AG04450 (cell line): ENCODE measurements at regions not wholly inside any gene's neighbourhood (a gene's known extent, or its start where the extent isn't known, plus 50 kb on each side); places are given as distances from the start of the nearest gene placed in this dataset.

ENCODE experiments used
- CTCF ChIA-PET: fragments of 300-600, 350-600 bp; formaldehyde crosslinking; extraction: SDS; loops from one replicate; lab custom pipeline; 2022; ENCODE audit warnings: antibody characterized with exemption, inconsistent platforms; lab: Charles Lee
- POLR2A ChIA-PET: fragments of 350-600 bp; formaldehyde crosslinking; extraction: SDS; loops from one replicate; lab custom pipeline; 2021; ENCODE audit warnings: antibody characterized with exemption, inconsistent platforms; lab: Yijun Ruan, JAX
- DNase-seq: peaks from one replicate; pipeline ENCODE4 v3.0.0-alpha.2; 2011; ENCODE audit warnings: low read depth, low spot score
- H3K27ac ChIP-seq: one replicate; pipeline ENCODE4 v1.5.1; 2012; ENCODE audit warnings: low read depth, low read length, control low read depth
- H3K27me3 ChIP-seq: one replicate; pipeline ENCODE4 v1.6.0; 2012; ENCODE audit warnings: low read length; ENCODE audit not compliant: control insufficient read depth, insufficient read depth
- H3K4me3 ChIP-seq: 2 replicates; pipeline ENCODE4 v1.5.1; 2011; ENCODE audit warnings: mild to moderate bottlenecking, low read depth, low read length, control low read depth
- H3K9me3 ChIP-seq: 2 replicates; pipeline ENCODE4 v1.5.1; 2012; ENCODE audit warnings: low read length; ENCODE audit not compliant: control insufficient read depth, insufficient read depth
- CTCF ChIP-seq: IDR thresholded peaks from 2 replicates; pipeline ENCODE4 v1.5.1; 2011; ENCODE audit warnings: low read depth, low read length, control low read depth, inconsistent platforms

- no peak for TF ChIP-seq CTCF
- no peak for DNase-seq
- POLR2A ChIA-PET, result no interaction called here
- CTCF ChIA-PET, result interaction anchor here (0.9 to 3.9 kb wide), 4 partner anchors 10 to 441 kb away, joined by 3 to 33 read pairs (median 8); no protein-coding TSS in a partner anchor
- no peak overlapping the region for H3K27ac ChIP-seq
- H3K27me3 ChIP-seq, result no peaks in the 10 kb centered on the region
- no peak overlapping the region for H3K4me3 ChIP-seq
- no peaks in the 10 kb centered on the region for H3K9me3 ChIP-seq
Measured at GRCh38 chr3:64464955-64465354, 222.8 kb downstream of the ADAMTS9 start.

GRCh38 chr3:64463981-64464380, 223.8 kb downstream of the ADAMTS9 start:
- no peak overlapping the region for H3K4me3 ChIP-seq
- H3K9me3 ChIP-seq, result no peaks in the 10 kb centered on the region
- H3K27ac ChIP-seq, result no peak overlapping the region
- CTCF ChIA-PET, result interaction anchor here (0.9 to 3.9 kb wide), 22 partner anchors 9 to 461 kb away, joined by 3 to 33 read pairs (median 4); partner anchors contain the start of genes PRICKLE2 and PSMD6
- DNase-seq, result no peak
- H3K27me3 ChIP-seq, result no peaks in the 10 kb centered on the region
- TF ChIP-seq CTCF, result no peak
- POLR2A ChIA-PET, result no interaction called here

- Histone ChIP-seq H3K9me3 (no peaks in the 10 kb centered on the region), H3K27me3 (no peaks in the 10 kb centered on the region), H3K27ac (peak overlapping the region; percentile 80), H3K4me3 (peak overlapping the region; percentile 45)
- DNase-seq, result peak; percentile 68
- ChIA-PET CTCF (interaction anchor here (0.7 to 3.9 kb wide), 10 partner anchors 10 to 1795 kb away, joined by 3 to 33 read pairs (median 5); partner anchors contain the start of gene PSMD6), POLR2A (interaction anchor here (1.0 to 2.0 kb wide), 3 partner anchors 18 to 275 kb away, joined by 3 to 8 read pairs (median 3); no protein-coding TSS in a partner anchor)
- no peak for TF ChIP-seq CTCF
Measured at GRCh38 chr3:64462203-64462602, 225.6 kb downstream of the ADAMTS9 start.

- POLR2A ChIA-PET, result interaction anchor here (1.2 kb wide), 1 partner anchor 17 kb away, joined by 5 read pairs; no protein-coding TSS in a partner anchor
- H3K9me3 ChIP-seq, result no peaks in the 10 kb centered on the region
- DNase-seq, result peak; percentile 79
- H3K27me3 ChIP-seq, result no peaks in the 10 kb centered on the region
- TF ChIP-seq CTCF, result no peak
- CTCF ChIA-PET, result interaction anchor here (1.1 kb wide), 1 partner anchor 274 kb away, joined by 3 read pairs; no protein-coding TSS in a partner anchor
- H3K4me3 ChIP-seq, result 0 out of 2 replicates have a peak overlapping the region, but pooled peaks have one; percentile 2
- peak overlapping the region; percentile 80 for H3K27ac ChIP-seq
Measured at GRCh38 chr3:64460877-64461276, 226.9 kb downstream of the ADAMTS9 start.

GRCh38 chr3:64460141-64460730, 227.6 kb downstream of the ADAMTS9 start:
- H3K4me3 ChIP-seq, result no peak overlapping the region
- H3K9me3 ChIP-seq, result no peaks in the 10 kb centered on the region
- no peak for DNase-seq
- ChIA-PET POLR2A (interaction anchor here (1.2 kb wide), 1 partner anchor 16 kb away, joined by 5 read pairs; no protein-coding TSS in a partner anchor), CTCF (interaction anchor here (0.8 to 1.1 kb wide), 2 partner anchors 273 to 437 kb away, joined by 3 read pairs; partner anchors contain the start of gene PSMD6)
- no peak for TF ChIP-seq CTCF
- H3K27me3 ChIP-seq, result no peaks in the 10 kb centered on the region
- no peak overlapping the region for H3K27ac ChIP-seq
